ENCODE measurements at regions not wholly inside any gene's neighbourhood (a gene's known extent, or its start where the extent isn't known, plus 50 kb on each side); places are given as distances from the start of the nearest gene placed in this dataset.

DNA sequence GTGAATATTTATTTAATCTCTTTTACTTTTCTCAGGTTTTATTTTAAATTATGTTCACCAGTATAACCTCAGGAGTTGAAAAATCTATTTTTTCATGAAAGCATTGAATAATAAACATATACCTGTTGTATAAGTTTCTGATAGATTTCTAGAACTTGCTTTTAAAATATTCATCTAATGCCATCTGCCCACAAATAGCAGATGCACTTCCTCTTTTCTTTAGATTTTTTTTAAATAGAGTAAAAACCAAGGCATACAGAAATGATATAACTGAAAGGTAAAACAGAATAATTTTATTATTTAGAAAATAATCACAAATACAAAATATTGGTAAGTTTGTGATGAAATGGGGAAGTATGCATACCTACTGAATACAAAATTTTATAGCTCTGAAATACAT, 130.7 kb upstream of the PRMT6 start:
- Histone ChIP-seq H3K4me1 (no peaks in the 10 kb centered on the region), H3K27me3 (no peaks in the 10 kb centered on the region), H3K27ac (no peak overlapping the region), H3K4me3 (no peak overlapping the region), H3K36me3 (ENCODE audit: low read depth, missing control alignments) (no peaks in the 10 kb centered on the region), H3K9me3 (no peaks in the 10 kb centered on the region)
- no peak for TF ChIP-seq POLR2A (IDR thresholded peaks at IDR 0.05)
- no peak for TF ChIP-seq CTCF (IDR thresholded peaks at IDR 0.05)
- DNase-seq = no peak
- intact Hi-C loops (cut with DNase I; ENCODE audit: low total_unique reads) = no loop called here

GRCh38 chr1:106926803-106927582, 129.5 kb upstream of the PRMT6 start:
- intact Hi-C loops (cut with DNase I; ENCODE audit: low total_unique reads) = no loop called here
- H3K27me3 ChIP-seq = no peaks in the 10 kb centered on the region
- DNase-seq = no peak
- H3K4me3 ChIP-seq = no peak overlapping the region
- no peaks in the 10 kb centered on the region for H3K4me1 ChIP-seq
- TF ChIP-seq POLR2A (IDR thresholded peaks at IDR 0.05) = no peak
- no peak for TF ChIP-seq CTCF (IDR thresholded peaks at IDR 0.05)
- no peaks in the 10 kb centered on the region for H3K36me3 ChIP-seq (ENCODE audit: low read depth, missing control alignments)
- no peaks in the 10 kb centered on the region for H3K9me3 ChIP-seq
- H3K27ac ChIP-seq = no peak overlapping the region
- WGBS, 2 donors = 81 to 82% methylated on average over 5 of the region's 5 CpGs

- 58 to 61% methylated on average over 3 of the region's 3 CpGs for WGBS, 2 donors
- intact Hi-C loops (cut with DNase I; ENCODE audit: low total_unique reads) = no loop called here
Measured at GRCh38 chr1:106937104-106937503, 119.4 kb upstream of the PRMT6 start.

GRCh38 chr1:106944721-106945120, 111.8 kb upstream of the PRMT6 start:
- Histone ChIP-seq H3K27ac (no peak overlapping the region), H3K9me3 (no peaks in the 10 kb centered on the region), H3K4me1 (no peaks in the 10 kb centered on the region), H3K27me3 (no peaks in the 10 kb centered on the region), H3K36me3 (ENCODE audit: low read depth, missing control alignments) (no peaks in the 10 kb centered on the region), H3K4me3 (no peak overlapping the region)
- no peak for TF ChIP-seq POLR2A (IDR thresholded peaks at IDR 0.05)
- TF ChIP-seq CTCF (IDR thresholded peaks at IDR 0.05) = no peak
- 69 to 74% methylated on average over 2 of the region's 2 CpGs for WGBS, 2 donors
- intact Hi-C loops (cut with DNase I; ENCODE audit: low total_unique reads) = no loop called here
- DNase-seq = no peak

More at GRCh38 chr1:106937104-106937503, 119.4 kb upstream of the PRMT6 start:
- DNase-seq = no peak
- H3K27ac ChIP-seq = no peak overlapping the region
- H3K4me1 ChIP-seq = no peaks in the 10 kb centered on the region
- H3K36me3 ChIP-seq (ENCODE audit: low read depth, missing control alignments) = no peaks in the 10 kb centered on the region
- TF ChIP-seq POLR2A (IDR thresholded peaks at IDR 0.05) (no peak), CTCF (IDR thresholded peaks at IDR 0.05) (no peak)
- H3K27me3 ChIP-seq = no peaks in the 10 kb centered on the region
- no peak overlapping the region for H3K4me3 ChIP-seq
- H3K9me3 ChIP-seq = no peaks in the 10 kb centered on the region

- Histone ChIP-seq H3K27me3 (no peaks in the 10 kb centered on the region), H3K4me1 (no peaks in the 10 kb centered on the region), H3K36me3 (ENCODE audit: low read depth, missing control alignments) (no peaks in the 10 kb centered on the region), H3K9me3 (no peaks in the 10 kb centered on the region), H3K4me3 (no peak overlapping the region), H3K27ac (no peak overlapping the region)
- TF ChIP-seq CTCF (IDR thresholded peaks at IDR 0.05) (no peak), POLR2A (IDR thresholded peaks at IDR 0.05) (no peak)
- intact Hi-C loops (cut with DNase I; ENCODE audit: low total_unique reads) = no loop called here
- whole genome bisulfite sequencing, 2 donors = 81 to 90% methylated on average over 1 of the region's 1 CpG
- no peak for DNase-seq
Measured at GRCh38 chr1:106952776-106953175, 103.7 kb upstream of the PRMT6 start.

Measured in testis (tissue), 2 donors.